Right lobe of liver (tissue), 4 donors: ENCODE measurements at regions not wholly inside any gene's neighbourhood (a gene's known extent, or its start where the extent isn't known, plus 50 kb on each side); places are given as distances from the start of the nearest gene placed in this dataset.

Experiments used
- POLR2A ChIP-seq: fragments of 450-650 bp; IDR thresholded peaks from one replicate; pipeline ENCODE4 v1.6.1; 2017; ENCODE audit warnings: antibody characterized with exemption, mild to moderate bottlenecking
- TF ChIP-seq, protein P1 (sequence below), 4 donors: fragments of 200-600 bp in 3 of 4; fragments of 450-650 bp in 1 of 4; IDR thresholded peaks; one replicate each; pipeline versions ENCODE4 v1.5.1 to v1.8.0; 2016 to 2022; ENCODE audit warnings: antibody characterized with exemption in 4 of 4, mild to moderate bottlenecking in 2 of 4
- donor health status: DM: no; HTN: no; CAD: no.
- donor health status: DM: no; HTN: no; CAD: no.
- donor health status: DM: no; HTN: yes; CAD: no.

DNA sequence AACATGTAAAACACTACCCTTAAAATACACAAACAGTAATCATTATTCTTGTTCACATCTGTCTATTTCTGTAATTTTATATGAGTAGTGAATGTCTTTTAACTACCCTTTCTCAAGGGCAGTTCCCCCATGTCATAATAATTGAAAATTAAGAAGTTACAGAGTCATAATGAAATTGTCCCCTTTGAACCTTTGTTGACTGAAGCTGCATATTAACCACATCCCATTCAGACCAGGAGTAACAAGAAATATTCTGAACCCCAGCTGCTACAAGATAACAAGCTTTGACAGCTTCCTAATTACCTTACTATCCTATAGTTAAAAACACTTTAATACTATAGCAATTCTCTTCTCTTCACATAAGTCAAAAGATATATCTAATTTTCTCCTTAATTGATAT lies 635.9 kb upstream of the SUCLG2 start:
- no peak for TF ChIP-seq POLR2A
- TF ChIP-seq, protein P1, sequence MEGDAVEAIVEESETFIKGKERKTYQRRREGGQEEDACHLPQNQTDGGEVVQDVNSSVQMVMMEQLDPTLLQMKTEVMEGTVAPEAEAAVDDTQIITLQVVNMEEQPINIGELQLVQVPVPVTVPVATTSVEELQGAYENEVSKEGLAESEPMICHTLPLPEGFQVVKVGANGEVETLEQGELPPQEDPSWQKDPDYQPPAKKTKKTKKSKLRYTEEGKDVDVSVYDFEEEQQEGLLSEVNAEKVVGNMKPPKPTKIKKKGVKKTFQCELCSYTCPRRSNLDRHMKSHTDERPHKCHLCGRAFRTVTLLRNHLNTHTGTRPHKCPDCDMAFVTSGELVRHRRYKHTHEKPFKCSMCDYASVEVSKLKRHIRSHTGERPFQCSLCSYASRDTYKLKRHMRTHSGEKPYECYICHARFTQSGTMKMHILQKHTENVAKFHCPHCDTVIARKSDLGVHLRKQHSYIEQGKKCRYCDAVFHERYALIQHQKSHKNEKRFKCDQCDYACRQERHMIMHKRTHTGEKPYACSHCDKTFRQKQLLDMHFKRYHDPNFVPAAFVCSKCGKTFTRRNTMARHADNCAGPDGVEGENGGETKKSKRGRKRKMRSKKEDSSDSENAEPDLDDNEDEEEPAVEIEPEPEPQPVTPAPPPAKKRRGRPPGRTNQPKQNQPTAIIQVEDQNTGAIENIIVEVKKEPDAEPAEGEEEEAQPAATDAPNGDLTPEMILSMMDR (IDR thresholded peaks at IDR 0.05), result no peak
